HG03469 (cell line): ENCODE measurements at regions not wholly inside any gene's neighbourhood (a gene's known extent, or its start where the extent isn't known, plus 50 kb on each side); places are given as distances from the start of the nearest gene placed in this dataset.
"Not testable (repeated sequence)": the region's sequence is repeated elsewhere in the genome, so short reads cannot be mapped to it uniquely, and the experiment has no call there.

Source experiments
- ATAC-seq: cut with Tn5 transposase; IDR thresholded peaks from one replicate; pipeline ENCODE4 v1.9.1; 2021; ENCODE audit warnings: mild to moderate bottlenecking, moderate library complexity, moderate number of reproducible peaks; ENCODE audit not compliant: unreplicated experiment

GRCh38 chr3:178189854-178190253, 346.4 kb upstream of the KCNMB2 start:
- ATAC-seq: no peak

DNA sequence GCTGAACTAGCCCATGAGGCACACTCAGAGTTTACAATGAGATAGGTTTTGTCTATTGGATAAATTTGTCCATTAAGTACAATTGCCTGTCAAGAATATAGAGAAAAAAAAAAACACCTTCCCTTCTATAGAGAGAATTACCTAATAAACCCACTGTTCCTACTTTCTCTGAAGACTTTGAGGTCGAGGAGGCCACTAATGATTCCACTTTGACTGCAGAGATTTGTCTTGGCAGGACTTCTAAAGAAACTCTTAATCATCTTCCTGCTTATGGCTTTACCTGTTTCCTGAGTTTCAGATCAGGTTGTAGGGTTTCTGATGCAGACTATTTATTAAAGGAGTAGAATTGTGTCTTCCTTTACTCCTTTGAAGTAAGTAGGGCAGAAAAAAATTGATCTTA, 342.4 kb upstream of the KCNMB2 start:
- ATAC-seq: no peak

DNA sequence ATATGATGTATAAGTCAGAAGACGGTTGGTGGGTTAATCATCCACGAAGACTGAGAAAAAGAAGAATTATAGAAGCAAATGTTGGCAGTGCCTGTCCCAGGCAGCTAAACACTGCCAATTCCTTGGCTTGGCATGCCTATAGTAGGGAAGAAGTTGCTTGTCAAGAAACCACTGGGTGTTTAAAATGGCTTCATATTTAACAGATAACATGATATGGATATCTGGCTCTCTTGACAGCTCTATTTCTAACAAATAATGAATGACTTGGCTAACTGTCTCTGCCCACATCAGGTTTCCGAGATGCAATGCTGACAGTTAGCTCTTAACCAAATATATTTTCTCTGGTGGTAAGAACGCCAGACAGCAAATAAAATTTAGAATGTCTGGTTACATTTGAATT, 341.7 kb upstream of the KCNMB2 start:
- ATAC-seq: no peak

DNA sequence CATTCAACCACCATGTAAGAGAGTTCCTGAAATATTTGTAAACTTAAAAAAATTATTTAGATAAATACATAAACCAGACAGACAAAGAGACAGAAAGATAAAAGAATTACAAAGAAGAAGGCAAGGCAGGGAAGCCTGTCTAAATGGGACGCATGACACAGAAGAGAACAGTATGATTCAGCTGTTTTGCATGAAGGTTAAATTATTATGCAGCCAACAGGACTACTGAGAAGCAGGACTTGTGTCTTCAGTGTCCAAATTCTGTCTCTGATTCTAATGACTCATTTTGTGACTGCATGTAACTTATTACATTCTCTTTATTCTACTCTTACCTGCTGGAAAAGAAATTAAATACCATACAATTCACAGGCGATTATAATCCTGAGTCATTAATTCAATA, 340.4 kb upstream of the KCNMB2 start:
- peak; percentile 88 for ATAC-seq

DNA sequence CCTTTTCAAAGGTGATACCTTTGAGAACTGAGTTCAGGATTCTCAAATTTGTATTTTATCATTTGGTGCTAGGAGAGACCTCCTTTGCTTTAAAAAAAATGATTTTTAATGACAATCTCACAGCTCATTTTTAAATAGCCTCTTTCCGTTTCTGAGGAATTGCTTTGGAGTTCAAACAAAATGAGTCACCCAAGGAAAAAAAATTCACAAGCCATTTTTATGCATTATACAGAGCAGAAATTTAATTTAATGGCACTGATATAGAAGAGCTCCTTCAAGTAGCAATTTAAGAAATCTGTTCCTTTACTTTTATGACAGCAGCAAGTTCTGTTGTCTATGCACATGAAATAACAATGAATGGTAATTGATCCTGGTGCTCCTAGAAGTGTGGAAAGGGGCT, 337.9 kb upstream of the KCNMB2 start:
- ATAC-seq: no peak

DNA sequence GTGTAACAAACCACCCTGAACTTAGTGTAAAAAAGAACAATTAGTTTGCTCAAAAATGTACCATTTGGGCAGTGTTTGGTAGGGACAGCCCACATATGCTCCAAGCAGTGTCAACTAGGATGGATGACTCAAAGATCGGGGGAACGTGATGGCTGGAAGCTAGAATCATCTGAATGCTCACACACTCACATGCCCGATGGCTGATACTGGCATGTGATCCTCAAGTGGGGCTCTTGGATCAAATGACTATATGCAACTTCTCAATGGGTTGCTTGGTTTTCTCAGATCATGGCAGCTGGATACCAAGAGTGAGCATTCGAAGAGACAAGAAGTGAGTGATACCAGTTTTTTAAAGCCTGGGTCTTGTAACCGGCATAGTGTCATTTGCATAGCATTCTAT, 335.9 kb upstream of the KCNMB2 start:
- no peak for ATAC-seq

- ATAC-seq: no peak
Observed at GRCh38 chr3:178201714-178202113, 334.5 kb upstream of the KCNMB2 start.

GRCh38 chr3:178202194-178202593, 334.0 kb upstream of the KCNMB2 start:
- ATAC-seq: no peak

DNA sequence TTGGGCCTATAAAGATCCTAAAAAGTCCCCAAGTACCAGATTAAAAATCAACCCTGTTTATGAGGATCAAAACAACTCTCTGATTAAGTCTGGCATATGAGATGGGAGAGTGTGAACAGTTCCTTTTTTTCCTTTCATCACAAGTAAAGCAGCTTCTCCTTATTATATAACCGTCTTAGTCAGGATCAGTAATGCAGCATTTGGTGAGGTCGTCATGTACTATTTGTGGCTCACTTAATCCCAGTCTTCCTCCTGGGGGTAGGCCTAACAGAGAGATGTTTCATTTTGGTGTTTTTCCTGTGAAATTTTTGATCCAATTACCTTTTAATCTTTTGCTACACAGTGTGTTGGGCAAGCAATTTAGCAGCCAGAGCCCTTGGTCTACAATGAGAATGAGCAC, 333.1 kb upstream of the KCNMB2 start:
- ATAC-seq: no peak

- no peak for ATAC-seq
Observed at GRCh38 chr3:178203650-178204049, 332.6 kb upstream of the KCNMB2 start.

GRCh38 chr3:178205740-178206139, 330.5 kb upstream of the KCNMB2 start:
- no peak for ATAC-seq

GRCh38 chr3:178206521-178206920, 329.7 kb upstream of the KCNMB2 start:
- ATAC-seq: no peak

DNA sequence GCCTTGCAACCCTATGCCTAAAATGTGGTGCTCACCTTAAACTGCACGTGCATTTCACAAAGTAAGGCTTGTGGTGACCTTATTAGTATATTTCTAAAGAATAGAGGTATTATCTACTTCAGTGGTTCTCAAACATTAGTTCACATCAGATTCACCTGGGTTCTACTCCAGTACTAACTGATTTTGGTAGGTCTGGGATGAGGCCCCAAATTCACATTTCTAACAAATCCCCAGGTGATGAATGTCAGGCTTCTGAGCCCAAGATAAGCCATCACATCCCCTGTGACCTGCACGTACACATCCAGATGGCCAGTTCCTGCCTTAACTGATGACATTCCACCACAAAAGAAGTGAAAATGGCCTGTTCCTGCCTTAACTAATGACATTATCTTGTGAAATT, 329.1 kb upstream of the KCNMB2 start:
- not testable (repeated sequence) for ATAC-seq

- ATAC-seq: not testable (repeated sequence)
Observed at GRCh38 chr3:178207627-178208026, 328.6 kb upstream of the KCNMB2 start.

GRCh38 chr3:178209116-178209515, 327.1 kb upstream of the KCNMB2 start:
- not testable (repeated sequence) for ATAC-seq

- ATAC-seq: not testable (repeated sequence)
Observed at GRCh38 chr3:178209618-178210017, 326.6 kb upstream of the KCNMB2 start.

GRCh38 chr3:178211086-178211485, 325.1 kb upstream of the KCNMB2 start:
- ATAC-seq: not testable (repeated sequence)

DNA sequence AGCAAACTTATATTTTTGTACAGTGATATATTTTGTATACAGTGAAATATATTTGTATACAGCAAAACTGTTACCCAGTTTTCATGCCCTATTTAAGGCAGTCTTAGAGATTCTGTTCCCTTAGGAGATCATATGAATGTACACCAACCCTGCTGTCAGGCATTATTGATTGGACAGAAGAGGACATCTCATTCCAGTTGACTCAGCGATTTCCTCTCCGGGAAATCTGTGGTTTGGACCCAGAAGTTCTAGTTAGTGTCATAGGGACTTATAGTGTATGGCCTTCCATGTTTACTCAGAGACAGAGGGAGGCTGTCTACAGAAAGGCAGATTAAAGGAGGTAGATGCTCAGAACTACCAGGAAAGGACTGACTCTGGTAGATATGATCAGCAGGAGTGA, 318.8 kb upstream of the KCNMB2 start:
- ATAC-seq: no peak

- ATAC-seq: no peak
Observed at GRCh38 chr3:178218231-178218630, 318.0 kb upstream of the KCNMB2 start.

DNA sequence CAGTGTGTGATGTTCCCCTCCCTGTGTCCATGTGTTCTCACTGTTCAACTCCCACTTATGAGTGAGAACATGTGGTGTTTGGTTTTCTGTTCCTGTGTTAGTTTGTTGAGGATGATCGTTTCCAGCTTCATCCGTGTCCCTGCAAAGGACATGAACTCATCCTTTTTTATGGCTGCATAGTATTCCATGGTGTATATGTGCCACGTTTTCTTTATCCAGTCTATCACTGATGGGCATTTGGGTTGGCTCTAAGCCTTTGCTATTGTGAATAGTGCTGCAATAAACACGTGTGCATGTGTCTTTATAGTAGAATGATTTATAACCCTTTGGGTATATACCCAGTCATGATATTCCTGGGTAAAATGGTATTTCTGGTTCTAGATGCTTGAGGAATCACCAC, 316.6 kb upstream of the KCNMB2 start:
- not testable (repeated sequence) for ATAC-seq

DNA sequence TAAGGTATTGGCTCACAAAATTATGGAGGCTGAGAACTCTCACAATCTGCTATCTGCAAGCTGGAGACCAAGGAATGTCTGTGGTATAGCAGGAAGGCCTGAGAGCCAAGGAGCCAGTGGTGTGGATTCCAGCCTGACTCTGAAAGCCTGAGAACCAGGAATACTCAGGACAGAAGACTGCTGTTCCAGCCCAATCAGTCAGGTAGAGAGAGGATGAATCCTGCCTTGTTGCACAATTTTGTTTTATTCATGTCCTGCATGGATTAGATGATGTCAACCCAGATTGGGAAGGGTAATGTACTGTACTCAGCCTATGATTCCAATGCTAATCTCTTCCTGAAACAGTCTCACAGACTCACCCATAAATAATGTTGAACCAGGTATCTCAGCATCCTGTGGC, 312.4 kb upstream of the KCNMB2 start:
- no peak for ATAC-seq

- no peak for ATAC-seq
Observed at GRCh38 chr3:178226094-178226493, 310.1 kb upstream of the KCNMB2 start.

- no peak for ATAC-seq
Observed at GRCh38 chr3:178231645-178232044, 304.6 kb upstream of the KCNMB2 start.
